ENCODE measurements at regions not wholly inside any gene's neighbourhood (a gene's known extent, or its start where the extent isn't known, plus 50 kb on each side); places are given as distances from the start of the nearest gene placed in this dataset.
"Not testable (repeated sequence)": the region's sequence is repeated elsewhere in the genome, so short reads cannot be mapped to it uniquely, and the experiment has no call there.

DNA sequence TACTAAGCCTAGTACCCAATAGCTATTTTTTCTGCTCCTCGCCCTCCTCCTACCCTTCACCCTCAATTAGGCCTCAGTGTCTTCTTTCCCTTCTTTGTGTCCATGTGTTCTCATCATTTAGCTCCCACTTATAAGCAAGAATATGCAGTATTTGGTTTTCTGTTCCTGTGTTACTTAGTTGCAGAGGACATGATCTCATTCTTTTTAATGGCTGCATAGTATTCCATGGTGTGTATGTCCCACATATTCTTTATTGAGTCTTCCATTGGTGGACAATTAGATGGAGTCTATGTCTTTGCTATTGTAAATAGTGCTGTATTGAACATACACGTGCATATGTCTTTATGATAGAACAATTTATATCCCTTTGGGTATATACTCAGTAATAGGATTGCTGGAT is 106.9 kb upstream of the NR5A2 start:
- DNase-seq (ENCODE audit: low read depth): no peak

DNA sequence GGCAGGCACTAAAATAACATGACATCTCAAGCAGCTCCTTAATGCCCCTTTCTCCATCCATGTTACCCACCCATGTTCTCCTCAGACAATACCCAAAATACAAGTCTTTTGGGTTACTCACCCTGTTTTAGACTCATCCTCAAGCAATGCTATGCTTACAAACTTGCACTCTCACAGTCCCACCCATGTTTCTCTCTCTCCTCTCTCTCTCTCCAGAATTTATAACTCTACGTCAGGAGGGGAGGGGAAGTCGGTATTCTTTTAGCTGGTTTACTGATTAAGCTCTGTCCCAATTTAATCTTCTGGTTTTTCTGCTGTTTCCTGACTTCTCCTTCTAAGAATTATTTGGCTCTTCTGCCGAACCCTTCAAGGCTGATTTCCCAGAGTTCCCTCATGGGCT is 98.0 kb upstream of the NR5A2 start:
- no peak for DNase-seq (ENCODE audit: low read depth)

DNA sequence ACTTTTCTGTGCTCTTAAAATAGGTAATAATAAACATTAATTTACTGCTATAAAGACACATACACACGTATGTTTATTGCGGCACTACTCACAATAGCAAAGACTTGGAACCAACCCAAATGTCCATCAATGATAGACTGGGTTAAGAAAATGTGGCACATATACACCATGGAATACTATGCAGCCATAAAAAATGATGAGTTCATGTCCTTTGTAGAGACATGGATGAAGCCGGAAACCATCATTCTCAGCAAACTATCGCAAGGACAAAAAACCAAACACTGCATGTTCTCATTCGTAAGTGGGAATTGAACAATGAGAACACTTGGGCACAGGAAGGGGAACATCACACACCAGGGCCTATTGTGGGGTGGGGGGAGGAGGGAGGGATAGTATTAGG is 97.4 kb upstream of the NR5A2 start:
- DNase-seq (ENCODE audit: low read depth): not testable (repeated sequence)

DNA sequence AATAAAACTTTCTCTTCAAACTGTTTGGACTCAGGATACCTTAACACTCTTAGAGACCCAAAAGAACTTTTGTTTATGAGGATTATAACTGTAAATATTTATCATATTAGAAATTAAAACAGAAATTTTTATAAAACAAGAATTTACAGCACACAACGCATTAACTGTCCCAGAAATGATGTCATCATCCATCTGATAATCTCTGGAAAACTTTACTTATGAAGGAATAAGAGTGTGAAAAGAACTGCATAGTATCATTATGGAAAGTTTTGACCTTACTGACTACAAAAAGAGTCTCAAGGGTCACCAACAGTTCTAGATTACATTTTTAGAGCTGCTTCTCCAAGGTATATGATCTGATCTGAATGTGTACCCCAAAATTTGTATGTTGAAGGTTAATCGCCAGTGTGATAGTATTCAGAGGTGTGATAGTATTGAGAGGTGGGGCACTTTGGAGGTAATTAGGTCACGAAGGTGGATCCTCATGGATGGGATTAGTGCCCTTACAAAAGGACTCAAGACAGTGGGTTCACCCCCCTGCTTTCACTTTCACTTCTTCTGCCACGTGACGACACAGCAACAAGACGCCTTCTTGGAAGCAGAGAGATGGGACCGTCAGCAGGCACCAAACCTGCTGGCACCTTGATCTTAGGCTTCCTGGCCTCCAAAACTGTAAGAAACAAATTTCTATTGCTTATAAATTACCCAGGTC is 95.7 kb upstream of the NR5A2 start:
- DNase-seq (ENCODE audit: low read depth): no peak

DNA sequence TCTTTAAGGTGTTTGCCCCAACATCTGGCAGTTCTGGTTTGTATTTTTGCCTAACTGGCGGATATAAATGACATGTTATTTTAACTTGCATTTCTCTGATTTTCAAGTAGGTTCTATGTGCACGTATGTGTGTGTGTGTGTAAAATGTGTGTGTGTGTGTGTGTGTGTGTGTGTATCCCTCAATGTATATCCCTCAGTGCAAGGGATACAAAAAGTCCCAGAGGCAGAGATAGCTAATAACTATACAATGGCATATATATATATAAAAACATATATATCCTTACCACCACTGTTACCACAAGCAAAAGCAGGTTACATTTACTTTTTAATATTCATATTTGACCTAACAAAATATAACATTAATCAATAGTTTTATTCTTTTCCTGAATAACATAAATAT is 95.0 kb upstream of the NR5A2 start:
- DNase-seq (ENCODE audit: low read depth): no peak

DNA sequence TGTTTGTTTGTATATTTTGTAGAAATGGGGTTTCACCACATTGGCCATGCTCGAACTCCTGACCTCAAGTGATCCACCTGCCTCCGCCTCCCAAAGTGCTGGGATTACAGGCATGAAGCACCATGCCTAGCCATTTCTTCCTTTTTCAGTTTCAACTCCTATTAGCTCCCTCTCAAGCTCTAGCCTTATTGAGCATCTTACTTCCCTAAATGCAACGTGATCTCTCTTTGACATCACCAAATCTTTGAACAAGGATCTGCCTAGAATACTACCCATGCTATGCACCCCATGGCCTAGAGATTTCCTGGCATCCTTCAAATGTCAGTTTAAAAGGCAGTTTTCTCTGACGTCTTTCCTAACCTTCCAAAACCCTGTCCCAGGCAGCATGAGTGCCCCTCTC is 91.1 kb upstream of the NR5A2 start:
- no peak for DNase-seq (ENCODE audit: low read depth)

DNA sequence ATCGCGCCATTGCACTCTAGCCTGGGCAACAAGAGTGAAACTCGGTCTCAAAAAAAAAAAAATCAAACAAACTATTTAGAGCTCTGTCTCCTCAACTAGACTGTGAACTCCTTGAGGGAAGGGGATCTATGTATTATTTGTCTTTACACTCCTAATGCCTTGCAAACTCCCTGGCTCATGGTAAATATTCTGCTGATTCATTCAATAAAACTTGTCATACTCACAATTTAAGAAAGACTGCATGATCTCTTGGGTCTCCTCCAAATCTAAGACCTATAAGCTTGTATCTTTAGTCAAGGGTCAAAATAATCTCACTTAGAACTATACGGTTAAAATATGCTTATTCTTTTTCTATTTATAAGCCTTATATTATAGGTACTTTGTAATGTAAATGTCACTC is 90.3 kb upstream of the NR5A2 start:
- no peak for DNase-seq (ENCODE audit: low read depth)

DNA sequence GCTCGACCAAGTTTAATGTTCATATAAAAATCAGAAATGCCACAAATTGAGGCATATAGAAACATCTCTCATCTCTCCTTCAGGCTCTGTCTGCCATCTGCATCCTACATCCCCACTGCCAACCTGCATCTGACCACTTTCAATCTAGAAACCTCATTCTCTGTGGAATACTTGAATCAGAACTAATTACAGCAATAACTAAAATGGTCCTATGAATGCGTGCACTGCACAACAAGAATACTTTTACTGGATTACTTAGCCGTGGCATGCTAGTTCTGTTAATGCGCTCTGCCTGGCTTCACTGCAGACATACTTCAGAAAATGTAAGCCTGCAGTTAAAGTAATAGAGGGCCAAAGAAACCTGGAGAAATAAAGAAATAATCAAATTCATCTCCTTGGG is 89.8 kb upstream of the NR5A2 start:
- no peak for DNase-seq (ENCODE audit: low read depth)

DNA sequence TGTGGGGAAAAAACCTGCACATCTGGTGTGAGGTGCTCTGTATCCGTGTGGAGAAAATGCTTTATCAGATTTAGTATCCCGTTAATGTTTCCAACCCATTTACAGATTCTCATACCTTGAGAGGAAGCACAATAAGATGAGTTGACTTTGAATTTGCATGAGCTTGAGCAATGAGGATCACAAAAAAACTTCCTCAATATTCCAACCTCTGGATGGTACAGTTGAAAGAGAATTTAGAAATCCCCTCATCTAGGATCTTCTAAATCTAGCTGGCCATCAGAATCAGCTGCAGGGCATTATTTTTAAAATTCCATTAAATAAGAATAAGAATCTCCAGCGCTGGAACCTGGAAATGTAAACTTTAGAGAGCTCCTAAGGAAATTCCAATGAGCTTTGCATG is 82.5 kb upstream of the NR5A2 start:
- DNase-seq (ENCODE audit: low read depth): no peak

DNA sequence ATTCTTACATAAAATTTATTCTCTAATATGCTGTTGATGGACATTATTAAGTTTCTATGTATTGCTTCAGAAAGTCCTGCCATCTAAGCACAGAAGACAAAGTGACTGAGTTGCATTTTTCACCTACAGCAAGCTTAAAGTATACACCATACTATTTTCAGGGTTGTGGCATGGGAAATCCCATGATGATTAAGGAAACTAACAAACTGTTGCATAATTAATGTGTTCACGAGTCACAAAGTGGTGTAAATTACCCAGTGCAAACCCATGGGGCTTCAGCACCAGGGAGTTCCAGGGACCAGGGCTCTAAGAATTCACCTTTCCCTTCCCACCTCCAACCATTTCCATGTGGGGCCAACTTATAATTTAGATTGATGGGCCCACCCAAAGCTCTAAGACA is 81.9 kb upstream of the NR5A2 start:
- DNase-seq (ENCODE audit: low read depth): no peak

DNA sequence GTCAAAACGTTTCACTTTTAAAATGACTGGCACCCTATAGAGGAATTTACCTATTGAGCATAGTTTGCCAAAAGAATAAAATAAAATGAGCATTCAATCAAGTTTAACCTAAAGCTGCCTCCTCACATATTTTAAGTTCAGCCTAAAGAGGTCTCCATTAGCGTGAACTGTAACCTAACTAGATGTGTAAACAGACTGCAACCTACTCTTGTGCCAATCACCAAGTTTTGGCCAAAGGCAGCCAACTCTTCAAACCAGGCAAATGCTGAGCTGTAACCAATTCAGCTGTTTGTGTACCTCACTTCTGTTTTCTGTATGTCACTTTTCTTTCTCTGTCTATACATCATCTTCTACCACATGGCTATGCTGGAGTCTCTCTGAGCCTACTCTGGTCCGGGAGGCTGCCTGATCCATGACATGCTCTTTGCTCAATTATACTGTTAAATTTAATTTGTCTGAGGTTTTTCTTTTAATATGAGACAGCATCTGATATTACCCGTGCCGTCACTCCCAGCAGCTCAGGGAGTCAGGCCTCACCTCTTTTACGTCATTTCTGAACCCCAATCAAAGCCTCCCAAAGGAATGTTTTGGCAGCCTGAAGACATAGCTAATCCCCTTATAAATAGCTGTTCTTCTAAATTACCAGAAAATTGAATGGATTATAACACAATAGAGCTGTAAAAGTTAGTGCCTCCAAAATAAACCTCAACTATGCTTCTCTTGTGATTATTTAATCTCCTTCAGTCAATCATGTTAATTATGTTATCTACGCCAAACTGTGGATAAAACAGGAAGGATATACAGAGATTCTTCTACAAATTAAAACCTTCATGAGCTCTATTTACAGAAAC is 81.0 kb upstream of the NR5A2 start:
- DNase-seq (ENCODE audit: low read depth): no peak

DNA sequence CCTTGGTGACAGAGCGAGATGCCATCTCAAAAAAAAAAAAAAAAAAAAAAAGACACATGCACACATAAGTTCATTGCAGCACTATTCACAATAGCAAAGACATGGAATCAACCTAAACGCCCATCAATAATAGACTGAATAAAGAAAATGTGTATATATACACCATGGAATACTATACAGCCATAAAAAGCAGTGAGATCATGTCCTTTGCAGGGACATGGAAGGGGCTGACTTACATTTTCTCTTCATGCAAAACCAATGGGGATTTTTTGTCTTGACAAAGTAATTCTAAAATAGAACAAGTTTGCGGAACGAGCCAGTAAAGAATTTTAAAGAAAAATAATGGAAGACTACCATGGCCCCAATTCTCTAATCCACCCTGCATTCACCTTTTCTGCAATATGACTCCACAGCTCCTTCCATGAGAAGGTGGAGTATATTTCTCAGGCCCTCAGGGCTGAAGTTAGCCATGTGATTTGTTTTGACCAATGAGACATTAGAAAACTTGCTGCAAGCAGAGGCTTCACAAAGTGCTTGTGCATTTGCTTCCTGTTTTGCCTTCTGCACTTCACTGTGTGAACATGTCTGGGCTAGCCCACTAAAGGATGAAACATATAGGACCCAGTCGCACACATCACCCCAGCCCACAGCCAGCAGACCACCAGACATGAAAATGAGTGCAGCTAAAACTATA is 78.8 kb upstream of the NR5A2 start:
- no peak for DNase-seq (ENCODE audit: low read depth)

DNA sequence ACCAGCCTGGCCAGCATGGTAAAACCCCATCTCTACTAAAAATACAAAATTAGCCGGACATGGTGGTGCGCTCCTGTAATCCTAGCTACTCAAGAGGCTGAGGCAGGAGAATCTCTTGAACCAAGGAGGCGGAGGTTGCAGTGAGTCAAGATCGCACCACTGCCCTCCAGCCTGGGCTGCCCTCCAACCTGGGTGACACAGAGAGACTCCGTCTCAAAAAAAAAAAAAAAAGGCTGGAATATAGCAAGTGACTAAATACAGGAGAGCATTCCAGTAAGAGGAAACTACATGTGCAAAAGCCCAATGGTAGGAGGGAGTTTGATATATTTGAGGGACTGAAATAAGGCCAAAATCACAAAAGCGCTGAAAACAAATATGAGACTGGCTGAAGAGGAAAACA is 76.5 kb upstream of the NR5A2 start:
- not testable (repeated sequence) for DNase-seq (ENCODE audit: low read depth)

DNA sequence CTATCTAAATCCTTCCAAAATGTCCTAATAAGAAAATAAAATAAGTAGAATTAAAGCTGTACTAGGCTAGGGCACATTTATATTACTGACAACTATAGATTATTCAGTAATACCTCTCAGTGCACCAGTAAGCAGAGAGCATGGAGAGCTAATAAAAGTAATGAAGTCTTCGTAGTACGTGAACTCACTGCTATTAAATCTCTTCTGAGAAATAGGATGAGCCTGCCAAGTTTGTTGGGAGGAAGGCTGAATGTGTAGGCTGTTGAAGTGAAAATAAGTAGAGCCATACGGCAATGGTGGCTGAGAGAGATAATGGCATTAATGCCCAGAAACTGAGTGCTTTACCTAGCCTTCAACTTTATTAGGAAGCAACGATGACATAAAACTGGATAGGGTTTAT is 73.9 kb upstream of the NR5A2 start:
- no peak for DNase-seq (ENCODE audit: low read depth)

DNA sequence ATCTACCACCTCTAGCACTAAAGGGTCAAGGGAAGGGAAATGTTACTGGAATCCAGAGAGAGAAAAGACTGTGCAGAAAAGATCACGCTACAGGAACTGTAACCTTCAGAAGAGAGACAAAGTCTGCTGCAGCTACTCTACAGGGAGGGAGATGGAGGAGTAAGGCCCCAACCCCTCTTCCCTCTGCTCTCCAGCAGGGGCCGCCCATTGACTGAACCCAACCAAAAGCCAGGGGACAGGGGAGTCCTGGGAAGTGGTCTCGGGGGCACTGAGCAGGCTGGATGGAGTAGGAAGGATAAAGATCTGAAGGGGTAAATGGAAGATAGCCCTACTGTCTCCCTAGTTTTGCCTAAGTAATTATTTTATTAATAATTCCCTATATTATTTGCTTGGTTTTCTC is 72.8 kb upstream of the NR5A2 start:
- no peak for DNase-seq (ENCODE audit: low read depth)

DNA sequence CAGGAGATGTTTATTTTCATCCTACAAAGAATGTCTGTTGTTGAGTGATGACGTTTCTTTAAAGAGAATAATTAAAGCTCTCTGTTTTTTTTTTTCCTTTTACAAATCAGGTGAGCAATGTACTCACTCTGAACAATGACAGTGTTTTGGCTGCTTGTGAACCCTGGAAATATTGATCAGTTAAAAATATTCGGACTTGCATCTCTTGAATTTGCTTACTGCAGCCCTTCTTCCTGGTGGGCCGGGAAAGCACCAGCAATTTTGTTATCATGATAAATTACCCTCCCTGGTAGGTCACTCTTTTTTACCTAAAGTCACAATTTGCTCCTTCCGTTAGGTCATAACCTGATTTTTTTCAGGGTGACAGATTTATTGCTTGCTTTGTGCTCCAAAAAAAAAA is 72.3 kb upstream of the NR5A2 start:
- no peak for DNase-seq (ENCODE audit: low read depth)

DNA sequence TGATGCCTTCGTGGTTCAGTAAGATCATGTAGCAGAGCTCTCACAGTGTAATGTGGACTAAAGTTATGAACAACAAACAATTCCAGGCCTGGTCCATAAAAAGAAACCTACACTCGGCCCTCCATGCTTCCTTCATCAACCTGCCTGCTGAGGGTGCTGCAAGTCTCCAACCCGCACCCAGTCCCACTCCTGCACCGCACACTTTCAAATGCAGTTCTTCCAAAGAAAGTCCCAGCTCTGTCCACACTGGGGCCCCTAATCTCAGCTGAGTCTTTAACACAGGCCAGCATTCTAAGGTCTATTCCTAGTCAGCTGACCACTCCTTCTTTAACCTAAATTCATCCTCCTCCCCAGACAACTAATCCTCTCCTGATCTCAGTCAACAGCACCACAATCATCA is 71.5 kb upstream of the NR5A2 start:
- DNase-seq (ENCODE audit: low read depth): no peak

DNA sequence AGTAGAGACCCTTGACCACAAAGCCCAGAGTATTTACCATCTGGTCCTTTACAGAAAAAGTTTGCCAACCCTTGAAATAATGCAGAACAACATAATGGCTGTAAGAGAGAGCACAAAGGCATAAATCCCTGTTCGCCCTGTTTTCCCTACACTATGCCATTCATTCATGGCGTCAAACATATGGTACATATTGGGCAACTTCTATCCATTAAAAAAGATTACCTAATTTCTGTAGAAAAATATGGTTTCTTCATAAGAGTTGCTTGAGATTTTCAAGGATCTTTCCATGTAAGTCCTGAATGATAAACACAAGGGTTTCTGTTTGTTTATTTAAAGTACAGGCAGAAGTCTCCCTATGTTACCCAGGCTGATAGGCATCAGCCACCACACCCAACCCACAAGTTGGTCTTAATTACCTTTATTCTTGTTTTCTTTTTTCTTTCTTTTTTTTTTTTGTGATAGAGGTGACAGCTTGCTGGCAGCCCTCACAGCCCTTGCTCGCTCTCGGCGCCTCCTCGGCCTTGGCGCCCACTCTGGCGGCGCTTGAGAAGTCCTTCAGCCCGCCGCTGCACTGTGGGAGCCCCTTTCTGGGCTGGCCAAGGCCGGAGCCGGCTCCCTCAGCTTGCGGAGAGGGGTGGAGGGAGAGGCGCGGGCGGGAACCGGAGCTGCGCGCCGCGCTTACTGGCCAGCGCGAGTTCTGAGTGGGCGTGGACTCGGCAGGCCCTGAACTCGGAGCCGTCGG is 68.3 kb upstream of the NR5A2 start:
- DNase-seq (ENCODE audit: low read depth): no peak

DNA sequence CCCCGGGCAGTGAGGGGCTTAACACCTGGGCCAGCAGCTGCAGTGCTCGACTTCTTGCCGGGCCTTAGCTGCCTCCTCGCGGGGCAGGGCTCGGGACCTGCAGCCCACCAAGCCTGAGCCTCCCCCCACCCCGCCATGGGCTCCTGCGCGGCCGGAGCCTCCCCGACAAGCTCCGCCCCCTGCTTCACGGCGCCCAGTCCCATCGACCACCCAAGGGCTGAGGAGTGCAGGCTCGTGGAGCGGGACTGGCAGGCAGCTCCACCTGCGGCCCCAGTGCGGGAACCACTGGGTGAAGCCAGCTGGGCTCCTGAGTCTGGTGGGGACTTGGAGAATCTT is 67.8 kb upstream of the NR5A2 start:
- no peak for DNase-seq (ENCODE audit: low read depth)

DNA sequence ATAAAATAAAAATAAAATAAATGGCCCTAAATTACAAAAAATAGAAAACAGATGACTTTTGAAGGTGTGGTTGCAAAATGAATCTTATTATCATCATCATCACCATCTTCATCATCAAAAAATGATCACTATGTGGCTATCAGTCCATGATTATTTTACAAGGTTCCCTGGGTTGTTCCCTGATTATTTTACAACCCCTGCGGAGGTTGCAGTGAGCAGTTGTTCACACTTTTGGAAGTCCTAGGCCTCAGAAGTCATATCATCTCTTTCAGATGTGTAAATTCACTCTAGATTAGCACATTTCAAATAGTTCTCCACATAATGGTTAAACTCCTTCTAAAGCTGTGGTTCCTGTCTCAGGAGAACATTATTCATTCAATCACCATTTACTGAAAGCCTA is 57.4 kb upstream of the NR5A2 start:
- no peak for DNase-seq (ENCODE audit: low read depth)

DNA sequence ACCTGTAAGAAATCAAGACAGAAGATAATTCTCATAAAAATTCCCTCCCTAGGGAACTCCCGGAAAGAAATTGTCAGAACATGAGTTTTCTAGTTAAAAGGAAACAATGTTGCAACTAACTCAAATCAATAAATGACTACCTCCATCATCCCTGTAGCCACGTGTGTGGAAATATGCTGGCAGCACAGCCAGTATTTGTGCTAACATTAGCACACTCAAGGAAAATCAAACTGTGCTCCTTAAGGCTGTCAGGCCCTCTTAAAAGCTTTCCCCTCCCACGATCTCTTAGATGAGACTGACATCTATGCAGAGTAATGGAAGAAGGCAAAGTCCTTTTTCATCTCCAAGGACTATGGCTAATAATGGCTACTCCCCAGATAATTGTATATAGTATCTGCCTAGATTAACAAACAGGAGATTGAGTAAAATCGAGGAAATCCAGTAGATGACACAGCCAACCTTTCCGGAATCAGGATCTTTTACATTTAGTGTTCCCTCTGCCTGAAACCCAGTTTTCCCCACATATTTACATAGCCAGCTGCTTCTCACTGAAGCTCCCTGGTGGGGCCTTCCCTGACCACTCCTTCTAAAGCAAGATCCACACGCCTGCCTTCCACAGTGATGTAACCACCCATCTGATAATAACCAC is 50.9 kb upstream of the NR5A2 start:
- no peak for DNase-seq (ENCODE audit: low read depth)
